BJ (cell line): ENCODE measurements at regions not wholly inside any gene's neighbourhood (a gene's known extent, or its start where the extent isn't known, plus 50 kb on each side); places are given as distances from the start of the nearest gene placed in this dataset.

Experiments
- CTCF ChIA-PET: fragments of 350-600 bp; formaldehyde crosslinking; extraction: SDS; loops from one replicate; lab custom pipeline; 2021; ENCODE audit warnings: antibody characterized with exemption, inconsistent platforms; lab: Yijun Ruan, JAX
- POLR2A ChIA-PET: fragments of 300-600 bp; sonication (Branson Sonifier 250); formaldehyde crosslinking; extraction: SDS; loops from one replicate; lab custom pipeline; 2021; ENCODE audit warnings: antibody characterized with exemption; lab: Charles Lee
- DNase-seq: peaks from one replicate; pipeline ENCODE4 v3.0.0-alpha.2; 2011; ENCODE audit warnings: low read depth
- H3K27me3 ChIP-seq: 2 replicates; pipeline ENCODE4 v1.6.0; 2011; ENCODE audit warnings: low read length; ENCODE audit not compliant: control insufficient read depth, insufficient read depth
- H3K36me3 ChIP-seq: 2 replicates; pipeline ENCODE4 v1.5.1; 2011; ENCODE audit warnings: low read length; ENCODE audit not compliant: control insufficient read depth, insufficient read depth
- H3K4me3 ChIP-seq: 2 replicates; pipeline ENCODE4 v1.5.1; 2011; ENCODE audit warnings: low read depth, mild to moderate bottlenecking, control low read depth, low read length
- CTCF ChIP-seq: IDR thresholded peaks from 2 replicates; pipeline ENCODE4 v1.5.1; 2011; ENCODE audit warnings: low read depth, mild to moderate bottlenecking, control low read depth, inconsistent platforms, low read length, moderate library complexity; ENCODE audit not compliant: insufficient read depth

GRCh38 chr2:78315368-78315767 is 710.1 kb upstream of the REG3G start:
- ChIA-PET CTCF (no interaction called here), POLR2A (no interaction called here)
- no peak for DNase-seq
- Histone ChIP-seq H3K36me3 (no peaks in the 10 kb centered on the region), H3K4me3 (no peak overlapping the region), H3K27me3 (no peaks in the 10 kb centered on the region)
- TF ChIP-seq CTCF: no peak

DNA sequence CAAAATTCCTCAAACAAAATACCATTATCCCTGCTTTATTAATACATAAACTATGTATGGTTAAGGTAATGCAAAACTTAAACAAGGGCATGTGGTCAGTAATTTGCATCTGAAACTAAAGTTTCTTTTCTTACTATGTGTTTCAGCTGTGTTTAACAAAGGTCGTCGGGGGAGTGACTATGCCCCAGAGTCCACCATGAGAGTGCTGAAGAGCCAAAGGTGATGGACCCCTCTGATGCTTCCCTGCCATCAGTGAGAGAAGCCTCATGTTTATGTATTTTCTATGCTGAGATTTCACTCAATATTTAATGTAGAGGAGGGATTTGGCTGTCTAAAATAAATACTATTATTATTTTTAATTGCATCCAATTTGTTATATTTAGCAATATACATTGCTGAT is 707.2 kb upstream of the REG3G start:
- POLR2A ChIA-PET: no interaction called here
- no peak for DNase-seq
- no peak for TF ChIP-seq CTCF
- CTCF ChIA-PET: no interaction called here
- Histone ChIP-seq H3K36me3 (no peaks in the 10 kb centered on the region), H3K4me3 (no peak overlapping the region), H3K27me3 (no peaks in the 10 kb centered on the region)

GRCh38 chr2:78330193-78330592 is 695.3 kb upstream of the REG3G start:
- Histone ChIP-seq H3K4me3 (no peak overlapping the region), H3K27me3 (no peaks in the 10 kb centered on the region), H3K36me3 (no peaks in the 10 kb centered on the region)
- no peak for DNase-seq
- ChIA-PET CTCF (no interaction called here), POLR2A (no interaction called here)
- TF ChIP-seq CTCF: no peak

GRCh38 chr2:78351208-78351607 is 674.3 kb upstream of the REG3G start:
- no peak for TF ChIP-seq CTCF
- no peaks in the 10 kb centered on the region for H3K27me3 ChIP-seq
- no peak for DNase-seq
- CTCF ChIA-PET: no interaction called here
- H3K4me3 ChIP-seq: no peak overlapping the region
- no peaks in the 10 kb centered on the region for H3K36me3 ChIP-seq
- POLR2A ChIA-PET: no interaction called here

GRCh38 chr2:78353168-78353567 is 672.3 kb upstream of the REG3G start:
- H3K27me3 ChIP-seq: no peaks in the 10 kb centered on the region
- H3K36me3 ChIP-seq: no peaks in the 10 kb centered on the region
- DNase-seq: no peak
- TF ChIP-seq CTCF: no peak
- ChIA-PET CTCF (no interaction called here), POLR2A (no interaction called here)
- H3K4me3 ChIP-seq: no peak overlapping the region
